ENCODE measurements at regions not wholly inside any gene's neighbourhood (a gene's known extent, or its start where the extent isn't known, plus 50 kb on each side); places are given as distances from the start of the nearest gene placed in this dataset.

DNA sequence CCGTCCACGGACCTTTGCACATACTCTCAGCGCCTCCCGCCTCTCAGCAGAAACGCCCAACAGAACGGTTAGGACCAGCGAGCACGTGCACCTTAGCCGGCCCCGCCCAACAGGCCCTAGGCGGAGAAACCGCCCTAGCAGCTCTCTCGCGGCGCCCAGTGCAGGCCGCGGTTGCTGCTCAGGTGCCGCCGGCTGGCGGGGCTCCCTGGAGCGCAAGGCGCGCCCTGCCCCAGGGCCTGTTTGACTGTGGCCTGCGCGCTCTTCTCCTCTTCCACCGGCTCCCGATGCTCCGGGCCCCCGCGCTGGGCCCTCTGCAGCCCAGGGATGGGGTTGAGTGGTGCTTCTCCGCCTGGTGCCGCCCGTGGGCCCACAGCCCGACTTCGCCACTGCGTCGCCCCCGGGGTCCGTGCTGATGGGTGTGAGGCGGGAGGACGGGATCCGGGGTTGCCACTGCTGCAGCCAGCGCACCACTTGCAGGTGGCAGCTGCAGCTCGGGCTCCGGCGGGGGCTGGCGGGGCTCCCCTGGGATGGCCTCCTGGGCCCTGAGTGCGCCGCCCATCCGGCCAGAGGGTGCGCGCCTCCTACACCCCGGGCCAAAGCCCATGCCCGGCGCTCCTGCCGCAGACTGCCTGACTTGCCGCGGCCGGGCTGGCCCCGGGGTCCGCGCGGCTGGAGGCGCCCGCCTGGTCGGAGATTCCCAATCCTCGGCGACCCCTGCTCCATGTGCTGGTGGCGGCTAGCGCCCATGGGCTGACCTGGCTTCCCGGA is 1889.4 kb upstream of the CDH9 start:
- TF ChIP-seq, protein P1, sequence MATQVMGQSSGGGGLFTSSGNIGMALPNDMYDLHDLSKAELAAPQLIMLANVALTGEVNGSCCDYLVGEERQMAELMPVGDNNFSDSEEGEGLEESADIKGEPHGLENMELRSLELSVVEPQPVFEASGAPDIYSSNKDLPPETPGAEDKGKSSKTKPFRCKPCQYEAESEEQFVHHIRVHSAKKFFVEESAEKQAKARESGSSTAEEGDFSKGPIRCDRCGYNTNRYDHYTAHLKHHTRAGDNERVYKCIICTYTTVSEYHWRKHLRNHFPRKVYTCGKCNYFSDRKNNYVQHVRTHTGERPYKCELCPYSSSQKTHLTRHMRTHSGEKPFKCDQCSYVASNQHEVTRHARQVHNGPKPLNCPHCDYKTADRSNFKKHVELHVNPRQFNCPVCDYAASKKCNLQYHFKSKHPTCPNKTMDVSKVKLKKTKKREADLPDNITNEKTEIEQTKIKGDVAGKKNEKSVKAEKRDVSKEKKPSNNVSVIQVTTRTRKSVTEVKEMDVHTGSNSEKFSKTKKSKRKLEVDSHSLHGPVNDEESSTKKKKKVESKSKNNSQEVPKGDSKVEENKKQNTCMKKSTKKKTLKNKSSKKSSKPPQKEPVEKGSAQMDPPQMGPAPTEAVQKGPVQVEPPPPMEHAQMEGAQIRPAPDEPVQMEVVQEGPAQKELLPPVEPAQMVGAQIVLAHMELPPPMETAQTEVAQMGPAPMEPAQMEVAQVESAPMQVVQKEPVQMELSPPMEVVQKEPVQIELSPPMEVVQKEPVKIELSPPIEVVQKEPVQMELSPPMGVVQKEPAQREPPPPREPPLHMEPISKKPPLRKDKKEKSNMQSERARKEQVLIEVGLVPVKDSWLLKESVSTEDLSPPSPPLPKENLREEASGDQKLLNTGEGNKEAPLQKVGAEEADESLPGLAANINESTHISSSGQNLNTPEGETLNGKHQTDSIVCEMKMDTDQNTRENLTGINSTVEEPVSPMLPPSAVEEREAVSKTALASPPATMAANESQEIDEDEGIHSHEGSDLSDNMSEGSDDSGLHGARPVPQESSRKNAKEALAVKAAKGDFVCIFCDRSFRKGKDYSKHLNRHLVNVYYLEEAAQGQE (IDR thresholded peaks at IDR 0.05; ENCODE audit: insufficient replicate concordance, low read depth), result no peak
- TF ChIP-seq GABPA (IDR thresholded peaks at IDR 0.05; ENCODE audit: low read depth) (no peak), SPI1 (IDR thresholded peaks at IDR 0.05; ENCODE audit: borderline replicate concordance, low read depth) (no peak), POLR2AphosphoS5 (IDR thresholded peaks at IDR 0.05; ENCODE audit: low read depth) (no peak)
- TF ChIP-seq, protein P2, sequence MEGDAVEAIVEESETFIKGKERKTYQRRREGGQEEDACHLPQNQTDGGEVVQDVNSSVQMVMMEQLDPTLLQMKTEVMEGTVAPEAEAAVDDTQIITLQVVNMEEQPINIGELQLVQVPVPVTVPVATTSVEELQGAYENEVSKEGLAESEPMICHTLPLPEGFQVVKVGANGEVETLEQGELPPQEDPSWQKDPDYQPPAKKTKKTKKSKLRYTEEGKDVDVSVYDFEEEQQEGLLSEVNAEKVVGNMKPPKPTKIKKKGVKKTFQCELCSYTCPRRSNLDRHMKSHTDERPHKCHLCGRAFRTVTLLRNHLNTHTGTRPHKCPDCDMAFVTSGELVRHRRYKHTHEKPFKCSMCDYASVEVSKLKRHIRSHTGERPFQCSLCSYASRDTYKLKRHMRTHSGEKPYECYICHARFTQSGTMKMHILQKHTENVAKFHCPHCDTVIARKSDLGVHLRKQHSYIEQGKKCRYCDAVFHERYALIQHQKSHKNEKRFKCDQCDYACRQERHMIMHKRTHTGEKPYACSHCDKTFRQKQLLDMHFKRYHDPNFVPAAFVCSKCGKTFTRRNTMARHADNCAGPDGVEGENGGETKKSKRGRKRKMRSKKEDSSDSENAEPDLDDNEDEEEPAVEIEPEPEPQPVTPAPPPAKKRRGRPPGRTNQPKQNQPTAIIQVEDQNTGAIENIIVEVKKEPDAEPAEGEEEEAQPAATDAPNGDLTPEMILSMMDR (IDR thresholded peaks at IDR 0.05; ENCODE audit: insufficient read depth, low read length), result no peak
- Histone ChIP-seq H3K4me3 (replicated peaks; ENCODE audit: insufficient read depth, low read length) (no peak overlapping the region), H3K27ac (replicated peaks) (no peak overlapping the region)

DNA sequence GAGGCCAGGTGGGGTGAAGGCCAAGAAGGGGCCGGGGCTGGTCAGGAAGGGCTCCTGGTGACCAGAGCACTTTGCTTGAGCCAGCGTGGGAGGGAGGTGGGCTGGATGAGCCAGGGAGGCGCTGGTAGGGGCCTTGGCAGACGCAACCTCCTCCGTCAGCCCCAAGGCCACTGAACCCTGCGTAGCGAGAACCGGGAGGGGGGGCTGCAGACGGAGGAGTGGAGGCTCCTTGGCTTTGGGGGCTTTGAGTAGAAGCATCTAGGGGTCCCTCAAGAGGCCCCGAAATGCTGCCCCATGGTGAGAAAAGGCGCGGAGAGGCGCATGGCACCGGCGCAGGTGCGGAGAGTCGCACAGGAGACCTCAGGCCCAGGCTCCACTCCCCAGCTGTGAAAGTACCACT is 1888.0 kb upstream of the CDH9 start:
- DNase-seq (ENCODE audit: low read depth in 1 of 2, low spot score in 1 of 2), result no peak
- no peak for TF ChIP-seq SPI1 (IDR thresholded peaks at IDR 0.05; ENCODE audit: borderline replicate concordance, low read depth)
- no peak for TF ChIP-seq POLR2AphosphoS5 (IDR thresholded peaks at IDR 0.05; ENCODE audit: low read depth)
- TF ChIP-seq, protein P2 (IDR thresholded peaks at IDR 0.05; ENCODE audit: insufficient read depth, low read length), result no peak
- TF ChIP-seq, protein P1 (IDR thresholded peaks at IDR 0.05; ENCODE audit: insufficient replicate concordance, low read depth), result no peak
- TF ChIP-seq GABPA (IDR thresholded peaks at IDR 0.05; ENCODE audit: low read depth), result no peak
- Histone ChIP-seq H3K4me3 (replicated peaks; ENCODE audit: insufficient read depth, low read length) (no peak overlapping the region), H3K27ac (replicated peaks) (no peak overlapping the region), H3K27me3 (ENCODE audit: insufficient read depth, poor library complexity, severe bottlenecking) (no peaks in the 10 kb centered on the region)

More for the DNA sequence above, 1889.4 kb upstream of the CDH9 start:
- no peaks in the 10 kb centered on the region for H3K27me3 ChIP-seq (ENCODE audit: insufficient read depth, poor library complexity, severe bottlenecking)
- no peak for DNase-seq (ENCODE audit: low read depth in 1 of 2, low spot score in 1 of 2)

DNA sequence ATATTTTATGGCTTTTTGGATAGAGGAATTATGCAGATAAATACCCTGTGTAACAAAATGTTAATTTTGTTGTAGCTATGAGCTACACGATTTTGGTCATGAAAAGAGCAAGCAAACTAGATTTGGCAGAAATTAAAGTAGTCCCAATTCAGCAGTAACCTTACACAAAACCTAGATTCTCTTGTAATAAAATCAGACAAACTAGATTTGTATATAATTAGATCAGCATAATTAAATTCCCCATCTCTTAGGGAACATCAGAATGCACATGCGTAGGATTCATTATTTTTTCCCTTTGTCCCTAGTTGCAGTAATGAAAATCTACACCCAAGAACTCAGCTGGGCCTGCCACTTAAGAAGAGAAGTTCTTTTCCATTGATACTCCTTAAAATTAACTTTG is 1879.2 kb upstream of the CDH9 start:
- TF ChIP-seq, protein P1 (IDR thresholded peaks at IDR 0.05; ENCODE audit: insufficient replicate concordance, low read depth), result no peak
- no peak for TF ChIP-seq POLR2AphosphoS5 (IDR thresholded peaks at IDR 0.05; ENCODE audit: low read depth)
- TF ChIP-seq GABPA (IDR thresholded peaks at IDR 0.05; ENCODE audit: low read depth), result no peak
- TF ChIP-seq, protein P2 (IDR thresholded peaks at IDR 0.05; ENCODE audit: insufficient read depth, low read length), result no peak
- no peak for TF ChIP-seq SPI1 (IDR thresholded peaks at IDR 0.05; ENCODE audit: borderline replicate concordance, low read depth)
- Histone ChIP-seq H3K27ac (replicated peaks) (no peak overlapping the region), H3K27me3 (ENCODE audit: insufficient read depth, poor library complexity, severe bottlenecking) (no peaks in the 10 kb centered on the region), H3K4me3 (replicated peaks; ENCODE audit: insufficient read depth, low read length) (no peak overlapping the region)
- DNase-seq (ENCODE audit: low read depth in 1 of 2, low spot score in 1 of 2), result no peak

All from HL-60 (cell line).